Mucosa of descending colon (tissue), 3 donors: ENCODE measurements at regions not wholly inside any gene's neighbourhood (a gene's known extent, or its start where the extent isn't known, plus 50 kb on each side); places are given as distances from the start of the nearest gene placed in this dataset.

Source experiments
- ATAC-seq: fragments of 200-7000 bp; cut with Tn5 transposase; one replicate; pipeline ENCODE4 v1.9.1; 2020; ENCODE audit warnings: mild to moderate bottlenecking, moderate library complexity
- DNase-seq, 3 donors: peaks; one replicate each; pipeline ENCODE4 v3.0.0-alpha.2; 2020
- H3K36me3 ChIP-seq: fragments of 200-600 bp; one replicate; pipeline ENCODE4 v1.8.0; 2021; ENCODE audit warnings: low read depth, mild to moderate bottlenecking
- H3K4me1 ChIP-seq: fragments of 200-600 bp; one replicate; pipeline ENCODE4 v1.8.0; 2021; ENCODE audit warnings: low read depth, mild to moderate bottlenecking
- H3K4me3 ChIP-seq: fragments of 200-600 bp; one replicate; pipeline ENCODE4 v1.8.0; 2021; ENCODE audit warnings: mild to moderate bottlenecking
- H3K9me3 ChIP-seq: fragments of 200-600 bp; one replicate; pipeline ENCODE4 v1.8.0; 2021; ENCODE audit warnings: mild to moderate bottlenecking
- CTCF ChIP-seq: fragments of 200-600 bp; IDR thresholded peaks from one replicate; pipeline ENCODE4 v1.8.0; 2022; ENCODE audit warnings: antibody characterized with exemption, mild to moderate bottlenecking
- intact Hi-C, 2 donors: fragments of 100-400 bp; cut with DNase I in 1 of 2; cut with micrococcal nuclease in 1 of 2; formaldehyde crosslinking; loops; one replicate each; pipeline versions ENCODE4 v1.11.0 to v1.11.1; 2022; cut with DNase I, micrococcal nuclease
- donor health status: DM: no; HTN: no; CAD: no; lungs with moderate emphysema.
- donor health status: DM: no; HTN: no; CAD: no.
- donor health status: DM: no; HTN: yes; CAD: no.

GRCh38 chr7:26916336-26916735 is 51.9 kb upstream of the SKAP2 start:
- Histone ChIP-seq H3K4me1 (no peaks in the 10 kb centered on the region), H3K4me3 (no peak overlapping the region), H3K36me3 (no peaks in the 10 kb centered on the region), H3K9me3 (no peaks in the 10 kb centered on the region)
- no peak for TF ChIP-seq CTCF
- ATAC-seq (no peak), DNase-seq (no peak)
- intact Hi-C loops: no loop called here
